Thyroid gland (tissue), 4 donors: ENCODE measurements at regions not wholly inside any gene's neighbourhood (a gene's known extent, or its start where the extent isn't known, plus 50 kb on each side); places are given as distances from the start of the nearest gene placed in this dataset.
A peak's percentile ranks its signal among the peaks of the same experiment; 100 is the strongest.

Experiments used
- DNase-seq, 2 donors: peaks; one replicate each; pipeline ENCODE4 v3.0.0-alpha.2; 2019
- H3K27ac ChIP-seq, 3 donors: fragments of 200-600 bp; sonication (generic); 1 replicate in 2 of 3; 2 replicates in 1 of 3; pipeline ENCODE4 v1.5.1; 2016 to 2019; ENCODE audit warnings: mild to moderate bottlenecking in 1 of 3, moderate library complexity in 1 of 3
- H3K27me3 ChIP-seq: fragments of 200-600 bp; sonication (generic); one replicate; pipeline ENCODE4 v1.5.1; 2019
- H3K36me3 ChIP-seq, 2 donors: fragments of 200-600 bp; sonication (generic); one replicate each; pipeline ENCODE4 v1.5.1; 2016 to 2019
- H3K4me1 ChIP-seq, 2 donors: fragments of 200-600 bp; sonication (generic); one replicate each; pipeline ENCODE4 v1.5.1; 2017 to 2019
- H3K4me3 ChIP-seq, 3 donors: fragments of 200-600 bp; sonication (generic); replicated peaks in 1 of 3; 1 replicate in 2 of 3; 2 replicates in 1 of 3; pipeline ENCODE4 v1.5.1; 2016; ENCODE audit warnings: mild to moderate bottlenecking in 1 of 3
- H3K9me3 ChIP-seq: fragments of 200-600 bp; sonication (generic); one replicate; pipeline ENCODE4 v1.5.1; 2017
- POLR2A ChIP-seq, 2 donors: fragments of 450-650 bp; IDR thresholded peaks; one replicate each; pipeline ENCODE4 v1.6.1; 2017; ENCODE audit warnings: antibody characterized with exemption in 2 of 2, mild to moderate bottlenecking in 2 of 2, moderate library complexity in 1 of 2
- WGBS, 2 donors: methylation state at CpG; one replicate each; pipeline ENCODE4 v1.1.5; 2017; 5-methylcytosine and 5-hydroxymethylcytosine counted together
- intact Hi-C: fragments of 100-400 bp; cut with DNase I; formaldehyde crosslinking; loops from one replicate; pipeline ENCODE4 v1.15.1; 2023
- TF ChIP-seq, protein P1 (sequence below), 6 experiments: fragments of 200-600 bp in 3 of 6; fragments of 450-650 bp in 3 of 6; sonication (generic) in 3 of 6; IDR thresholded peaks; one replicate each; pipeline ENCODE4 v1.5.1; 2016 to 2019; ENCODE audit warnings: antibody characterized with exemption in 6 of 6, mild to moderate bottlenecking in 2 of 6, inconsistent platforms in 1 of 6, moderate library complexity in 1 of 6

- H3K36me3 ChIP-seq, result no peaks in the 10 kb centered on the region
- WGBS, 2 donors, result 58 to 83% methylated on average over 6 to 7 of the region's 7 CpGs
- no peaks in the 10 kb centered on the region for H3K9me3 ChIP-seq
- intact Hi-C loops, result no loop called here
- no peak overlapping the region for H3K4me3 ChIP-seq
- peak overlapping the region; percentile 86 to 93 (median 89) for H3K27ac ChIP-seq
- no peaks in the 10 kb centered on the region for H3K27me3 ChIP-seq
- peaks cover 34 to 54% of the 10 kb centered on the region in 2 donors for H3K4me1 ChIP-seq
- no peak for TF ChIP-seq POLR2A (IDR thresholded peaks at IDR 0.05)
- TF ChIP-seq, protein P1, sequence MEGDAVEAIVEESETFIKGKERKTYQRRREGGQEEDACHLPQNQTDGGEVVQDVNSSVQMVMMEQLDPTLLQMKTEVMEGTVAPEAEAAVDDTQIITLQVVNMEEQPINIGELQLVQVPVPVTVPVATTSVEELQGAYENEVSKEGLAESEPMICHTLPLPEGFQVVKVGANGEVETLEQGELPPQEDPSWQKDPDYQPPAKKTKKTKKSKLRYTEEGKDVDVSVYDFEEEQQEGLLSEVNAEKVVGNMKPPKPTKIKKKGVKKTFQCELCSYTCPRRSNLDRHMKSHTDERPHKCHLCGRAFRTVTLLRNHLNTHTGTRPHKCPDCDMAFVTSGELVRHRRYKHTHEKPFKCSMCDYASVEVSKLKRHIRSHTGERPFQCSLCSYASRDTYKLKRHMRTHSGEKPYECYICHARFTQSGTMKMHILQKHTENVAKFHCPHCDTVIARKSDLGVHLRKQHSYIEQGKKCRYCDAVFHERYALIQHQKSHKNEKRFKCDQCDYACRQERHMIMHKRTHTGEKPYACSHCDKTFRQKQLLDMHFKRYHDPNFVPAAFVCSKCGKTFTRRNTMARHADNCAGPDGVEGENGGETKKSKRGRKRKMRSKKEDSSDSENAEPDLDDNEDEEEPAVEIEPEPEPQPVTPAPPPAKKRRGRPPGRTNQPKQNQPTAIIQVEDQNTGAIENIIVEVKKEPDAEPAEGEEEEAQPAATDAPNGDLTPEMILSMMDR (IDR thresholded peaks at IDR 0.05), result no peak
- no peak for DNase-seq
Observed at GRCh38 chr14:76926521-76927251, 100.5 kb downstream of the LRRC74A start.

DNA sequence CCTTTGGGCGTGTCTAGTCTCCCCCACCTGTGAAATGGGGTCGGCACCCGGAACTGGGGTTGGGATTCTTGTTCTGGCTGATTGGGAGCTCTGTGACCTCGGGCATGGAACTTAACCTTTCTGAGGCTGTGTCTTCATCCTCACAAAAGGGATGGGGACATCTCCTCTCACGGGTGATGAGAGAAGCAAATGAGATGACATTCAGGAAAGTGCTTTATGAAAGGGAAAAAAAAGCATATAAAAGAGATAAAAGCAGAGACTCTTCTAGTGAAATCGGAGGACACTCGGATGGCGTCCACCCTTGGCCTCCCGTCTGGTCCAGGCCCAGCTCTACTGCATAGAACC, 98.9 kb downstream of the LRRC74A start:
- Histone ChIP-seq H3K4me1 (peaks cover 37 to 57% of the 10 kb centered on the region in 2 donors), H3K27ac (peak overlapping the region; percentile 23 to 56 (median 47)), H3K9me3 (no peaks in the 10 kb centered on the region), H3K27me3 (no peaks in the 10 kb centered on the region), H3K4me3 (no peak overlapping the region), H3K36me3 (no peaks in the 10 kb centered on the region)
- TF ChIP-seq, protein P1 (IDR thresholded peaks at IDR 0.05), result no peak
- WGBS, 2 donors, result 67 to 68% methylated on average over 9 of the region's 9 CpGs
- no peak for DNase-seq
- intact Hi-C loops, result no loop called here

- intact Hi-C loops, result no loop called here
- H3K27me3 ChIP-seq, result no peaks in the 10 kb centered on the region
- peak in 1 of 2 donors; percentile 17 for TF ChIP-seq POLR2A (IDR thresholded peaks at IDR 0.05)
- TF ChIP-seq, protein P1 (IDR thresholded peaks at IDR 0.05), result no peak
- peaks cover 43 to 63% of the 10 kb centered on the region in 2 donors for H3K4me1 ChIP-seq
- H3K9me3 ChIP-seq, result no peaks in the 10 kb centered on the region
- WGBS, 2 donors, result 29 to 56% methylated on average over 12 to 15 of the region's 15 CpGs
- peak; percentile 83 to 91 for DNase-seq
- no peaks in the 10 kb centered on the region for H3K36me3 ChIP-seq
- H3K4me3 ChIP-seq, result no peak overlapping the region
- H3K27ac ChIP-seq, result peak overlapping the region; percentile 47 to 60 (median 56)
Observed at GRCh38 chr14:76924371-76925096, 98.3 kb downstream of the LRRC74A start.

DNA sequence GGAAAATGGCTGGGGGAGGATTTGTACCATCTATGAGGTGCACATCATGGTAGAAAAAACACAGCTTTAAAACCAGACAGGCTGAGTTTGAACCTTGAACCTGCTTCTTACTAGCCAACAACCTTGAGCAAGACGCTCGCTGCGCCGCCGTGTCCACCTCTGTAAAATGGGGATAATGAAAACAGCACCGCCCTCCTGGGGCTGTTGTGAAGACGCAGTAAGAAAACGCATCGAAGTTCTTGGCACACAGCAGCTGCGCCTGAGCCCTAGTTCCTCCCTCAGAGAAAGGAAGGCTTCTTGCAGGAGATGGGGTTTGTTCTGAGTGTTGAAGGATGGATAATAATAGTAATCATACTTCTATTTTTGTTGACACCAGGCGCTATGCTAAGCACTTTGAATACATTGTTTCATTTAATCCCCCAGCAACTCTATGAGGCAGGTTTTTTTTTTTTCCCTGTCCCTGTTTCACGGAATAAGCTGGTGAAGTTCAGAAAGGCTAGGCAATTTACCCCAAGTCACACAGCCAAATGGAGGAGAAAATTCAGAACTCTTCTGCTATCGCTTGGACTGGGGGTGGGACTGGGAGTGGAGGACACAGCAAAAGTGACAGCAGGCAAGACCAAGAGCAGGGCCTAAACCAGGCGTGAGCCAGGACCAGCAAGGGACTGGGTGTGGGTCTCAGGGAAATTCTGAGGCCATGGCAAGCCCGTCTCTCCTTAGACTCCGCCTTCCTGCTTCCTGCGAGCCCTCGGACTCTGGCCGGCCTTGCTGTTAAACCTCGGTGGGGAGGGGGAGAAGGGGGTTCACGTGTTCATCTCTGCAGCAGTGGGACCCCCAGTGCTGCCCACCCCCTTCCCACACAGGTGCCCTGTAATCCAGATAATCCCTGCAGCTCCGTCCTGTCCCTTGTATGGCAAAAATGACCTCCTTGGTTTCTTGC, 97.5 kb downstream of the LRRC74A start:
- no peaks in the 10 kb centered on the region for H3K27me3 ChIP-seq
- WGBS, 2 donors, result 80% methylated on average over 21 to 22 of the region's 22 CpGs
- DNase-seq, result no peak
- H3K4me1 ChIP-seq, result peaks cover 40 to 62% of the 10 kb centered on the region in 2 donors
- intact Hi-C loops, result no loop called here
- H3K9me3 ChIP-seq, result no peaks in the 10 kb centered on the region
- H3K27ac ChIP-seq, result peak overlapping the region; percentile 47 to 60 (median 56)
- H3K4me3 ChIP-seq, result no peak overlapping the region
- no peaks in the 10 kb centered on the region for H3K36me3 ChIP-seq
- TF ChIP-seq, protein P1 (IDR thresholded peaks at IDR 0.05), result no peak
- TF ChIP-seq POLR2A (IDR thresholded peaks at IDR 0.05), result no peak
